AG09319 (cell line): ENCODE measurements at regions not wholly inside any gene's neighbourhood (a gene's known extent, or its start where the extent isn't known, plus 50 kb on each side); places are given as distances from the start of the nearest gene placed in this dataset.

Experiments
- DNase-seq: peaks from one replicate; pipeline ENCODE4 v3.0.0-alpha.2; 2010; ENCODE audit warnings: low read depth; ENCODE audit errors: extremely low read depth
- TF ChIP-seq, protein P1 (sequence below): IDR thresholded peaks from 2 replicates; pipeline ENCODE4 v1.5.1; 2011; ENCODE audit warnings: low read depth, mild to moderate bottlenecking, inconsistent platforms, low read length, moderate library complexity

DNA sequence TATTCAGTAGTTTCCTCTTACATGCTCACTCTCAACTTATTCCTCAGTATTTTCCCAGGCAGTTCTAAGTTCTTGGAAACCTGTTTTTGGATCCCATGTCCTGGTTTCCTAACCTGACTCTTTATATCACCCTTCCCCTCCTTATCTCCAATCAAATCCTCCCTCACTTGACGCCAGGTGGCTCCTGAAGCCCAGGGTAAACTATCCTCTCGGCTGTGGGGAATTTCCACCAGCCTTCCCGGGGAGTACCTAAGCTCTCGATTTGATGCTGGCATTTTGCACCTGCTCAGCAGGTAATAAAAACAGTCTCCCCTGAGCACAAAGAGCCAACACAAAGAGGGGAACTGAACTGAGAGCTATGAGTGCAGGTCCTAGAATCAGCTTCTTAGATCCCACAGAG is 538.0 kb downstream of the SLC4A3 start:
- no peak for DNase-seq
- TF ChIP-seq, protein P1, sequence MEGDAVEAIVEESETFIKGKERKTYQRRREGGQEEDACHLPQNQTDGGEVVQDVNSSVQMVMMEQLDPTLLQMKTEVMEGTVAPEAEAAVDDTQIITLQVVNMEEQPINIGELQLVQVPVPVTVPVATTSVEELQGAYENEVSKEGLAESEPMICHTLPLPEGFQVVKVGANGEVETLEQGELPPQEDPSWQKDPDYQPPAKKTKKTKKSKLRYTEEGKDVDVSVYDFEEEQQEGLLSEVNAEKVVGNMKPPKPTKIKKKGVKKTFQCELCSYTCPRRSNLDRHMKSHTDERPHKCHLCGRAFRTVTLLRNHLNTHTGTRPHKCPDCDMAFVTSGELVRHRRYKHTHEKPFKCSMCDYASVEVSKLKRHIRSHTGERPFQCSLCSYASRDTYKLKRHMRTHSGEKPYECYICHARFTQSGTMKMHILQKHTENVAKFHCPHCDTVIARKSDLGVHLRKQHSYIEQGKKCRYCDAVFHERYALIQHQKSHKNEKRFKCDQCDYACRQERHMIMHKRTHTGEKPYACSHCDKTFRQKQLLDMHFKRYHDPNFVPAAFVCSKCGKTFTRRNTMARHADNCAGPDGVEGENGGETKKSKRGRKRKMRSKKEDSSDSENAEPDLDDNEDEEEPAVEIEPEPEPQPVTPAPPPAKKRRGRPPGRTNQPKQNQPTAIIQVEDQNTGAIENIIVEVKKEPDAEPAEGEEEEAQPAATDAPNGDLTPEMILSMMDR: no peak

DNA sequence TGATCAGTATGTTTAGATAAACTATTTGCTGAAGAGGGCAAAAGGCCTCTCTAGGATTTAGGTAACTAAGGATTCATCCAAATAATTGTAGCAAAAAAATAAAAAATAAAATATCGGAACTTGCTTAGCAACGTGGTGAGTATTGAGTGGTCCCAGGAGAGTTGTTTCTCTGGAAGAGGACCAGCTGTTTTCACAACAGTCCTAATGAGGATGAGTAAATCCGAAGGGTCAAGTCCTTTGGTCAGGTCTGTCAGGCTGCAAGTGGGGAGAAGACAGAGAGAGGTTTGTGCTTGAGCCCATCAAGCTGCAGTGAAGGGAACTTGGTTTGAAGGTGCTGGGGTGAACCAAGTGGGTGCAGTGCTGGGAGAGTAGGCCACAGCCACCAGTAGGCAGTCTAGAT is 539.2 kb downstream of the SLC4A3 start:
- no peak for DNase-seq

DNA sequence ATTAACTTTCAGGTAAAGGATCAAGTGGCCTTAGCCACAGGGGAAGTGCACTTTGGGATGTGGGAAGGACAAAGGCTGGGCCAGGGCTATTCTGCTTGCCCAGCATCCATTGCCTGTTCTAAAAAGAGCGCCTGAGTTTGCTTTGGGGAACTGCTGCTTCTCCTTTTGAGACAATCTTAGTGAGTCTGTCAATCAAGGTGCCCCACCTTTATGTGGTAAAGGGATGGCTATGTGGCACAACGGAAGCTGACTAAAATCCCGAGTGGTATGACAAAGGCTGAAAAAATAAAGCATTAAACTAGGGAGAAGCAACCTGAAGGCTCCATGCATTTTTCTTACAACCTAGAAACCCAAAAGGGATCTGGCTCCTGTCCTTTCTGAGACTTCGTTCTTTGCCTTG is 540.5 kb downstream of the SLC4A3 start:
- TF ChIP-seq, protein P1: no peak
- no peak for DNase-seq

More for the DNA sequence above, 539.2 kb downstream of the SLC4A3 start:
- TF ChIP-seq, protein P1: no peak

DNA sequence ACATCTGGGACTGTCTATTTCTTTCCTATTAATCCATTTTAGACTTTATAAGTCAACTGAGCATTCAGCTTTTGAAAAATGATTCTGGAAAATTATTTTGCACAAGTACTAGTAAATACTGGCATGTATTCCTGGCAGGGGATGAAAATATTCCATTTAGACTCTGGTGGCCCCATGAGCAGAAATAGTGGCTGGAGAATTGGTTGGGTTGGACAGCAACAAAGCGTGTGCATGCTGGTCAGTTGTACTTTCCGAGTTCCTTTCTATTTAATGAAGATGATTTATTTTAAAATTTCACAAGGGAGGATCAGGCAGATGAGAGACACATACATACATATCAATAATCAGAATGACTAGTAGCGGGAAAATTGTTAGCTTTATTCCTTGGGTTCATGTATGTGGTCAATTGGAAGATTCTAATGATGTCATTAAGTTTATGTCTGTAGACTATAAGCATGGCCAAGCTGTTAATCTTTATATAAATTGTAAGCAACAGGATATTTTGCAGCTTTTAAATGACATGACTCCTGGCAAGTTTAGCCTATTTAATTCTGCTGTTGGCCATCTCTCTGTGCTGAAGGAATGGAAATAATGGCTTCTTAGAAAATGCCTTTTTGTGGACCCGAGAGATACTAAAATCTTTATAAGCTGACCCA is 541.6 kb downstream of the SLC4A3 start:
- no peak for DNase-seq
- TF ChIP-seq, protein P1: no peak

DNA sequence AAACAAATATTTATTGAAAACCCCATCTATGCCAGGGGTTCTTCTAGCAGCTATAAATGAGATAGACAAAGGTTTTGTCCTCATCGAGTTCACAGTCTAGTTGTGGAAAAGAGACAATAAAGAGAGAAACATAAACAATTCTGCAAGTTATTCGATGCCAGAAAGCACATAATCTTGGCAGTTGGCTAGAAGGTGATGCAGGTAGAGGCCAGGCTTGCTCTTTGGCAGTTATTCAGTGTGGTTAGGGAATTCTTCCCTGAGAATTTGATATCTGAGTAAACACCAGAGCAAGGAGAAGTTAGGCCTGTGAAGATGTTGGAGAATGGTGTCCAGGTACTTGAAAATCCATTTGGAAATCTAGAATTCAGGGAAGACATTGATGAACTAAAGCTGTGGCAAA is 547.4 kb downstream of the SLC4A3 start:
- TF ChIP-seq, protein P1: no peak
- no peak for DNase-seq

DNA sequence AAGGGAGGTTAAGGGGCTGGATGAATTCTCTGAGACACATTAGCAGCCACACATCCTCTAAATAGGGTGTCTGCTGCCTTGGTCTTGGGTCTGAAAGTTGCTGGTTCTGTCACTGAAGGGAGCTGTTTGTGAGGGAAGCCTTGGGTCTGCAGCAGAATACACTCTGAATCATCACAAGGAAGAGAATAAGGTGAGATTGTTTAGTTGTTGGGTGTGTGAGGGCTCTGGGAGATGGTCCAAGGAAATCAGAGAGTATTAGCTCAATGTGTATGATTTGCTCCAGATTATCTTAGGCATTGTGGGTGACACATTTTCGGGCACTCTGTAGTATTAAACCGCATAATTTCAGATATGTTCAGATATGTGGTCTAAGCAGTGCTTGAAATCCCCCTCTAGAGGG is 548.5 kb downstream of the SLC4A3 start:
- TF ChIP-seq, protein P1: no peak
- DNase-seq: no peak

DNA sequence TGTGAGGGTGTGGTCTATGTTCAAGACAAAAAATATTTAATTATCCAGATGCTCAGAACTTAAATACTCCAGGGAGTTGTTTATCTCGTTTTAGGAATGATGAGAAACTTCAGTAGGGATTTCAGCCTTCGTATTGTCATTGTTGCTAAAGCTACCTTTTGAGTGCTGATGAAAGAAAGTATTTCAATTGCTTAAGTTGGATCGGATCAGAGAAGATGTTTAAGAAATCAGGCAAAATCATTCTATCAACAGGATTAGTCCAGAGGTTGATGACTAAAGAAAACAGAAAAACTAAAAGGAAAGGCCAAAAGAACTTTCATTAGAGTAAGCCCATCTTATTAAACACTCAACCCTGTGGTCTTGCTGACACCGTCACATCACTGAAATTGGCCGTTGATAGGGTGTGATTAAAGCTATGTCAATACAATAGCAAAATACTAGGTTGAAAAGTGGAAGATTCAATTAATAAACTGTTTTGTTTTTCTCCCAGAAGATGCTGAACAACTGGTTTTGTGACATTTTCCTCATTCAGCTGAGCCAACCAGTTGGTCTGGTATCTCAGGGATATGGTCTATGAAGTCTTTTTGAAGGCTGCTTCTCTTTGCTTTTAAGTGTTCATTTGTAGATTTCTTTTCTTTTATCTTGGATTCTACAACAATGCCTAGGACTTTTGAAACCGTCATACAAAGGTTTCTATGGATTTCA is 551.7 kb downstream of the SLC4A3 start:
- no peak for DNase-seq
- TF ChIP-seq, protein P1: no peak
